AG04450 (cell line): ENCODE measurements at regions not wholly inside any gene's neighbourhood (a gene's known extent, or its start where the extent isn't known, plus 50 kb on each side); places are given as distances from the start of the nearest gene placed in this dataset.

Experiments
- CTCF ChIA-PET: fragments of 300-600, 350-600 bp; formaldehyde crosslinking; extraction: SDS; loops from one replicate; lab custom pipeline; 2022; ENCODE audit warnings: antibody characterized with exemption, inconsistent platforms; lab: Charles Lee
- POLR2A ChIA-PET: fragments of 350-600 bp; formaldehyde crosslinking; extraction: SDS; loops from one replicate; lab custom pipeline; 2021; ENCODE audit warnings: antibody characterized with exemption, inconsistent platforms; lab: Yijun Ruan, JAX
- DNase-seq: peaks from one replicate; pipeline ENCODE4 v3.0.0-alpha.2; 2011; ENCODE audit warnings: low read depth, low spot score
- H3K27ac ChIP-seq: one replicate; pipeline ENCODE4 v1.5.1; 2012; ENCODE audit warnings: low read depth, low read length, control low read depth
- H3K27me3 ChIP-seq: one replicate; pipeline ENCODE4 v1.6.0; 2012; ENCODE audit warnings: low read length; ENCODE audit not compliant: control insufficient read depth, insufficient read depth
- H3K4me3 ChIP-seq: 2 replicates; pipeline ENCODE4 v1.5.1; 2011; ENCODE audit warnings: mild to moderate bottlenecking, low read depth, low read length, control low read depth
- H3K9me3 ChIP-seq: 2 replicates; pipeline ENCODE4 v1.5.1; 2012; ENCODE audit warnings: low read length; ENCODE audit not compliant: control insufficient read depth, insufficient read depth
- TF ChIP-seq, protein P1 (sequence below): IDR thresholded peaks from 2 replicates; pipeline ENCODE4 v1.5.1; 2011; ENCODE audit warnings: low read depth, low read length, control low read depth, inconsistent platforms

GRCh38 chr11:128103278-128103873, 484.0 kb downstream of the ETS1 start:
- TF ChIP-seq, protein P1, sequence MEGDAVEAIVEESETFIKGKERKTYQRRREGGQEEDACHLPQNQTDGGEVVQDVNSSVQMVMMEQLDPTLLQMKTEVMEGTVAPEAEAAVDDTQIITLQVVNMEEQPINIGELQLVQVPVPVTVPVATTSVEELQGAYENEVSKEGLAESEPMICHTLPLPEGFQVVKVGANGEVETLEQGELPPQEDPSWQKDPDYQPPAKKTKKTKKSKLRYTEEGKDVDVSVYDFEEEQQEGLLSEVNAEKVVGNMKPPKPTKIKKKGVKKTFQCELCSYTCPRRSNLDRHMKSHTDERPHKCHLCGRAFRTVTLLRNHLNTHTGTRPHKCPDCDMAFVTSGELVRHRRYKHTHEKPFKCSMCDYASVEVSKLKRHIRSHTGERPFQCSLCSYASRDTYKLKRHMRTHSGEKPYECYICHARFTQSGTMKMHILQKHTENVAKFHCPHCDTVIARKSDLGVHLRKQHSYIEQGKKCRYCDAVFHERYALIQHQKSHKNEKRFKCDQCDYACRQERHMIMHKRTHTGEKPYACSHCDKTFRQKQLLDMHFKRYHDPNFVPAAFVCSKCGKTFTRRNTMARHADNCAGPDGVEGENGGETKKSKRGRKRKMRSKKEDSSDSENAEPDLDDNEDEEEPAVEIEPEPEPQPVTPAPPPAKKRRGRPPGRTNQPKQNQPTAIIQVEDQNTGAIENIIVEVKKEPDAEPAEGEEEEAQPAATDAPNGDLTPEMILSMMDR, result no peak
- DNase-seq, result no peak
- H3K27me3 ChIP-seq, result no peaks in the 10 kb centered on the region
- no peak overlapping the region for H3K27ac ChIP-seq
- CTCF ChIA-PET, result interaction anchor here (0.6 to 1.8 kb wide), 2 partner anchors 54 to 57 kb away, joined by 3 to 10 read pairs; no protein-coding TSS in a partner anchor
- no peak overlapping the region for H3K4me3 ChIP-seq
- POLR2A ChIA-PET, result no interaction called here
- no peaks in the 10 kb centered on the region for H3K9me3 ChIP-seq

GRCh38 chr11:128098781-128099180, 488.6 kb downstream of the ETS1 start:
- DNase-seq, result no peak
- H3K4me3 ChIP-seq, result no peak overlapping the region
- TF ChIP-seq, protein P1, result no peak
- H3K27me3 ChIP-seq, result no peaks in the 10 kb centered on the region
- ChIA-PET POLR2A (no interaction called here), CTCF (interaction anchor here (1.0 kb wide), 1 partner anchor 59 kb away, joined by 3 read pairs; no protein-coding TSS in a partner anchor)
- H3K27ac ChIP-seq, result no peak overlapping the region
- no peaks in the 10 kb centered on the region for H3K9me3 ChIP-seq

- ChIA-PET POLR2A (no interaction called here), CTCF (no interaction called here)
- no peak overlapping the region for H3K4me3 ChIP-seq
- H3K27me3 ChIP-seq, result no peaks in the 10 kb centered on the region
- H3K9me3 ChIP-seq, result no peaks in the 10 kb centered on the region
- TF ChIP-seq, protein P1, result no peak
- no peak overlapping the region for H3K27ac ChIP-seq
- DNase-seq, result peak; percentile 6
Observed at GRCh38 chr11:128095466-128095981, 491.8 kb downstream of the ETS1 start.

DNA sequence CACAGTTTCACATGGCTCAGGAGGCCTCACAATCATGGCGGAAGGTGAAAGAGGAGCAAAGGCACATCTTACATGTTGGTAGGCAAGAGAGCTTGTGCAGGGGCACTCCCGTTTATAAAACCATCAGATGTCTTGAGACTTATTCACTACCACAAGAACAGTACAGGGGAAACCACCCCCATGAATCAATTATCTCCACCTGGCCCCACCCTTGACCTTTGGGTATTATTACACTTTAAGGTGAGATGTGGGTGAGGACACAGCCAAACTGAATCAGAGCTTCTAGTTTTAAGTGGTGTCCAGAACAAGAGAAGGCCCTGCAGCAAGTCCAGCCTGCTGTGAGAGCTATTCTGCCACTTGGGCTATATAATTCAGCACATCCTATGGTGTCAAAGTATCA, 493.7 kb downstream of the ETS1 start:
- no peaks in the 10 kb centered on the region for H3K27me3 ChIP-seq
- TF ChIP-seq, protein P1, result no peak
- POLR2A ChIA-PET, result no interaction called here
- H3K9me3 ChIP-seq, result no peaks in the 10 kb centered on the region
- DNase-seq, result no peak
- no peak overlapping the region for H3K27ac ChIP-seq
- CTCF ChIA-PET, result no interaction called here
- no peak overlapping the region for H3K4me3 ChIP-seq

- Histone ChIP-seq H3K27me3 (no peaks in the 10 kb centered on the region), H3K4me3 (no peak overlapping the region), H3K9me3 (no peaks in the 10 kb centered on the region), H3K27ac (no peak overlapping the region)
- DNase-seq, result no peak
- TF ChIP-seq, protein P1, result no peak
- ChIA-PET CTCF (no interaction called here), POLR2A (no interaction called here)
Observed at GRCh38 chr11:128089962-128090361, 497.4 kb downstream of the ETS1 start.
